D721Med (cell line): ENCODE measurements at regions not wholly inside any gene's neighbourhood (a gene's known extent, or its start where the extent isn't known, plus 50 kb on each side); places are given as distances from the start of the nearest gene placed in this dataset.

Source experiments
- DNase-seq: peaks from one replicate; pipeline ENCODE4 v3.0.0; 2011; ENCODE audit warnings: low spot score; ENCODE audit not compliant: insufficient read length
- FAIRE-seq: peaks from 2 replicates; lab custom pipeline; 2011; peaks lifted over from hg19 to GRCh38; lab: Jason Lieb, UNC
- TF ChIP-seq, protein P1 (sequence below): IDR thresholded peaks from 2 replicates; pipeline ENCODE4 v1.5.1; 2012; ENCODE audit warnings: mild to moderate bottlenecking, control low read depth; ENCODE audit not compliant: insufficient read depth; ENCODE audit errors: missing control alignments

DNA sequence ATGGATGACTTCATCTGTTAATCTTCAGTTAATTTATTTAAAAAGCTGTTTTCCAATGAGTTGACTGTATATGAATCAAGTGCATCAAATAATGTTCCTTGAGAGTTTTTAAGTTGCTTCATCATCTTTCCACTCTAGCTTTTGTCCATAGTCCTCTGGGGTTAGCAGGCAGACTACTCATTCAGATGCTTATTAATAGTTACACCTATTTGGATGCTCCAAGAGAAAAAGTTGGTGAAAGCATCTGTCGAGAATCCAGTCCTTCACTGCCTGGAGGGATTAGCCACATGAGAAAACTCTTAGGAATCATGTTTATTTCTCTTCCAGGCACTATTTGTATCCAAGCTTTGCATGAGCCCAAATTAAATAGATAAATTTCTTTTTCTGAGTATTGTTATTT lies 70.2 kb downstream of the DACT1 start:
- TF ChIP-seq, protein P1, sequence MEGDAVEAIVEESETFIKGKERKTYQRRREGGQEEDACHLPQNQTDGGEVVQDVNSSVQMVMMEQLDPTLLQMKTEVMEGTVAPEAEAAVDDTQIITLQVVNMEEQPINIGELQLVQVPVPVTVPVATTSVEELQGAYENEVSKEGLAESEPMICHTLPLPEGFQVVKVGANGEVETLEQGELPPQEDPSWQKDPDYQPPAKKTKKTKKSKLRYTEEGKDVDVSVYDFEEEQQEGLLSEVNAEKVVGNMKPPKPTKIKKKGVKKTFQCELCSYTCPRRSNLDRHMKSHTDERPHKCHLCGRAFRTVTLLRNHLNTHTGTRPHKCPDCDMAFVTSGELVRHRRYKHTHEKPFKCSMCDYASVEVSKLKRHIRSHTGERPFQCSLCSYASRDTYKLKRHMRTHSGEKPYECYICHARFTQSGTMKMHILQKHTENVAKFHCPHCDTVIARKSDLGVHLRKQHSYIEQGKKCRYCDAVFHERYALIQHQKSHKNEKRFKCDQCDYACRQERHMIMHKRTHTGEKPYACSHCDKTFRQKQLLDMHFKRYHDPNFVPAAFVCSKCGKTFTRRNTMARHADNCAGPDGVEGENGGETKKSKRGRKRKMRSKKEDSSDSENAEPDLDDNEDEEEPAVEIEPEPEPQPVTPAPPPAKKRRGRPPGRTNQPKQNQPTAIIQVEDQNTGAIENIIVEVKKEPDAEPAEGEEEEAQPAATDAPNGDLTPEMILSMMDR, result no peak
- DNase-seq (no peak), FAIRE-seq (no peak)

DNA sequence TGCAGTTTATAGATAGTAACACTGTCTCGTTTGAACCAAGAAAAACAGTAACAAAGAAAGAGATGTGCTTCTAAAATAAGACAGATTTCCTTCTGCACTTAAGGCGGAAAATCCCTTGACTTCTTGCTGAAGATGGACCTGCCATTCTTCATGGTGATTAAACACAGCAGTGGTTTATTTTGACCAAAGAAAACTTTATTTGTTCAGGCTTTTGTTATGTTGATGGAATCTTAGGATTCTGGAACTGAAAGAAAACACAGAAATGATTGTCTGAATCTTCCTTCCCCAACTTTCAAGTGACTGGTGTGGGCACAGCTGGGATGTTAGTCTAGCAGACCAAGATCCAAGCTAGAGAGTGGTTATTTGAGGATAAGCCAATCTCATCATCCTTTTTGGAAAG lies 72.2 kb downstream of the DACT1 start:
- DNase-seq, result no peak
- FAIRE-seq, result no peak
- TF ChIP-seq, protein P1, result no peak

DNA sequence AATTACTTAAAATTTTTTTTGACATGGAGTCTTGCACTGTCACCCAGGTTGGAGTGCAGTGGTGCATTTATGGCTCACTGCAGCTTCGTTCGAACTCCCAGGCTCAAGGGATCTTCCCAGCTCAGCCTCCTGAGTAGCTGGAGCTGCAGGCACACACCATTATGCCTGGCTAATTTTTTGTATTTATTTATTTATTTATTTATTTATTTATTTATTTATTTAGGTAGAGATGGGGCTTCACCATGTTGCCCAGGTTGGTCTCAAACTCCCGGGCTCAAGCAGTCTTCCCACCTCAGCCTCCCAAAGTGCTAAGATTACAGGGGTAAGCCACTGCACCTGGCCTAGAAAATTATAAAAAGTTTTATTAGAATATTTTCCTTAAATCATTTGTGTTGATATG lies 73.6 kb downstream of the DACT1 start:
- FAIRE-seq (no peak), DNase-seq (no peak)
- TF ChIP-seq, protein P1, result no peak

DNA sequence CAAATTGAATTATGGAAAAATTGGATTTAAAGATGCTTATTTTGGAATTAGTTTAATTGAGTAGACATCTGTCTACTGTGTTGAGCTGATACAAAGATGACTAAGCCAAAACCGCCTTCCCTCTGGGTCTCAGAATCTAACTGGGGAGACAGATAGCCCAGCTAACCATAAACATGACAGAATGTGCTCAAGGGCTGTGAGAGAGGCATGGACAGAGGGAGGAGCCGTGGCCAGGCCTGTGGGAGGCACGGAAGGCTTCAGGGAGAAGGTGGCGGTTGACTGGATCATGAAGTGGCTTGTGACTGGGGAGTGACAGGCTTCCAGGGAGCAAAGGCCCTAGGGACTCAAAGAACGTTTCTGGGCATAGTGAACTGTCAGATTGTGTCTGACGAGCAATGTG lies 74.6 kb downstream of the DACT1 start:
- DNase-seq, result no peak
- FAIRE-seq, result no peak
- TF ChIP-seq, protein P1, result no peak

DNA sequence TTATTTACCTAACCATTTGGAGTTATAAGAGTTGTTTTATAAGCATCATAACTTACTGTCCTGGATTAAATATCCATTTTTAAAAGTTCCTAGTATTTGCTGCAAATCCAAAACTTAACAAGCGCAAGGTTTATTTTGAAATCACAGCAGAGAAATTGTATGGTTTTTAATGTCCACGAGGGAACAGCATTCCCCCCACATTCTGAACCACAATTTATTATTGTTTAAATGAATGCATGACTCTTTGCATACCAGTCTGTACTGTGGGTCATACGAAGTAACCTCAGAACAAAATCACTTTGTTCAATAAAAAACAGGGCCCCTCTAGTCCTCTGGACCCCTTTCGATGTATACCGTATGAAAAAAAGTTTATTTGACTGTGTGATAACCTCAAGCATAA lies 75.9 kb downstream of the DACT1 start:
- TF ChIP-seq, protein P1, result no peak
- no peak for DNase-seq
- FAIRE-seq, result no peak

DNA sequence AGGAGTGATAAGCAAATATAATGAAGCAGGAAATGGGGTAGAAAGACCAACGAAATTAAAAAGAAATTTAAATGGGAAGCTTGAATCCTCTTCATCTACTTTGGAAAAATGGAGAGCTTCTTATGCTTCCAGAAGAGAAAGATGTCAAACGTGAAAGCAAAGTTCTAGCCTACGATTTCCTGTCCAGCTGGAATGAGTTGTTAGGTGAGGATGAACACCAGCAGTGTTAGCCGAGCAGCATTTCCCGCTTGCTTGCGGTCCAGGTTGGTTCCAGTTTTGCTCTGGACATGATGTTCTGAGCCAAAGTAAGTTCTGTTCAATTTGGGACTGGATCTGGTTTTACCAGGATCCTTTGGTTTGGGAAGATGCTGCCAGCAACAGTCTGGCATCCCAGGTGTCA lies 78.9 kb downstream of the DACT1 start:
- no peak for FAIRE-seq

DNA sequence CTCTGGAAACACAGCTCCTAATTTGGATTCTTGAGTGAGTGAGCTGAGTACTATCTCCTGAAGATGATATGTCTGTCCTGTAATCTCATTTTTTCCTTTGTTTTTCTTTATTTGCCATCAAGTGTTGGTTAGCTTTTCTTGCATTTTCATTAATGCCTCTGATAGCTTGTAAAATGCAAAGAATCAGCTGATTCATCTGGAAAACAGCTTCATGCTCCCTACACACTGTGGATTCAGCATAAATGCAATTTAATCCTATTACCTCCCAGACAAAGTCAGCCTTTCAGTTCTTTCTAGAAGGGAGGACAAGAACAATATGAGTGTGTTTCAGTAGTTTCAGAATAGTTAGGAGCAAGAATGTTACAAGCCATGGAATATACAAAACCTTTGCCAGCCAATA lies 79.4 kb downstream of the DACT1 start:
- DNase-seq, result no peak
- FAIRE-seq, result no peak
- TF ChIP-seq, protein P1, result no peak

More for the DNA sequence above, 78.9 kb downstream of the DACT1 start:
- TF ChIP-seq, protein P1, result no peak
- DNase-seq, result no peak
